H1 (cell line): ENCODE measurements at regions not wholly inside any gene's neighbourhood (a gene's known extent, or its start where the extent isn't known, plus 50 kb on each side); places are given as distances from the start of the nearest gene placed in this dataset.

Experiments used
- CHD7 ChIP-seq: fragments of 300-600 bp; sonication (generic); IDR thresholded peaks from 2 replicates; pipeline ENCODE4 v1.7.1; 2012; ENCODE audit warnings: low read length, moderate library complexity, mild to moderate bottlenecking, inconsistent platforms; ENCODE audit not compliant: insufficient replicate concordance
- PHF8 ChIP-seq: fragments of 200-600 bp; sonication (generic); conservative IDR thresholded peaks from 2 replicates; pipeline ENCODE4 v1.7.1; 2012; ENCODE audit warnings: low read depth, mild to moderate bottlenecking, inconsistent platforms, low read length, moderate library complexity
- SIX5 ChIP-seq: IDR thresholded peaks from 2 replicates; pipeline ENCODE4 v1.6.1; 2011; ENCODE audit warnings: mild to moderate bottlenecking, low read depth, low read length

GRCh38 chr14:101360054-101360911 is 201.0 kb upstream of the DIO3 start (continued):
- TF ChIP-seq CHD7 (no peak), PHF8 (no peak), SIX5 (no peak)
